NCI-H69 (cell line): ENCODE measurements at regions not wholly inside any gene's neighbourhood (a gene's known extent, or its start where the extent isn't known, plus 50 kb on each side); places are given as distances from the start of the nearest gene placed in this dataset.
"Not testable (repeated sequence)": the region's sequence is repeated elsewhere in the genome, so short reads cannot be mapped to it uniquely, and the experiment has no call there.

Source experiments
- DNase-seq: peaks from one replicate; lab custom pipeline; 2025; lab: John Stamatoyannopoulos, UW

DNA sequence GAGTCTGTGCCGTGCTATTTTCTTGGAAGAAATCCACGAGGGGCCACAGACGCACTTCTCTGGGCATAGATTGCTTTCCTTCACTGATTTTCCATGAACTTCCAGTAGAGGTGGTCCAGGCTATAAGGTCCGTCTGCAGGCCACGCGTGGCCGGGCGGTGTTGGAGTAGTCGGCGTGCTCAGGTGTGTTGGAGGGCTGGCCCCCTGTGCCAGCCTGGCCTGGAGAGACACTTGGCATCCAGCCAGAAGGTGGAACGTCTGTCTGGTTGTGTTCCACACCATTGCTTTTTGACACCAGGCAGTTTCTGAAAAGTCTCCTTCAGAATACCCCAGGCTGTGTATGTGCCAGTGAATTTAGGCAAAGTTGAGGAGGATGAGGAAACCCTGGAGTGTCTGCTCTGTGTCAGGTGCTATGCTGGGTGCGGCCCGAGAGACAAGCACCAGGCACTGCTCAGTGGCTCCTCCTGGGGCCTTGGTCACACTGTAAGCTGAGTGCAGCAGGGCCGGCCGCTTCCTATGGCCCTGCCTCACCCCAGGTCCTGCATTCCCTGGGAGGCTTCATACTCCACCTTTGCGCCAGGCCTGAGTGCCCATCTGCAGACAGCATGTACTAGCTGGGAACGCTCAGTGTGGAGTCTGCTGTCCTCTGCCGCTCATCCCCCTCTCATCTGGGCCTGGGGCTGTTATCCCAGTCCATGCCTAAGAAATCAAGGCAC, 52.1 kb upstream of the TAMM41 start:
- peak; percentile 26 for DNase-seq

DNA sequence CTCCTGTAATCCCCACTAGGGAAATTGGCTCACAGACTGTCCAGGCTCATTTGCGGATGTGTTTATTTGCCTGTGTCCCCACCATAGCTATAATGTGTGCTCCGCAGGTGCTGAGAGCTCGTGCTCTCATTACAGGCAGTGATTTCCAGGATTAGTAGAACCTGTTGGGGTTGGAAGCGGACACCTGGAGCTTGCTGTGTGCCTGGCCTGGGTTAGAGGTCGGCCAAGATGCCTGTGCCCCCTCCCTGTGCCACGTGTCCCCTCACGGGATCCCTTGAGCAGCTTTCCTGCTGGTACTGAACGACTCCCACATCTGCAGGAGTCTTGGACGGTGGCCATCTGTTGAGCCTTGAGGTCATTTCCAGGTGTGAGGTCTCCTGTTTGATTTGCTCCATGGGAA, 52.7 kb upstream of the TAMM41 start:
- peak; percentile 45 for DNase-seq

DNA sequence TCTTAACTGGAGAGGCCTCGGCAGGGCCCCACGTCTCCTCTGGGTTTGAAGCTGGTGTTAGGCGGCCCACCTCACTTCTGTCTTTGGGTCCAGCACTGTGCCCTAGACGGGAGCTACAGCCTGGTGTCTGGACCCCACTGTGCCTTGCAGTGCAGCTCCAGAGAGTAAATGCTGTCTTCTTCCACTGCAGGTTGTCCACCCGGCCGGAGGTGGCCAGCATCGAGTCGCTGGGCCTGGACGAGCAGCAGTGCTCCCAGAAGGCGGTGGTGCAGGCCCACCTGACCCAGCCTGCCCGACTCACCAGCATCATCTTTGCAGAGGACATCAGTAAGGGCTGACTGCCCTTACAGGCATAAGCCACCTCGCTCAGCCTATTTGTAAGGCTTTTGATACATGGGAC, 53.1 kb upstream of the TAMM41 start:
- no peak for DNase-seq

DNA sequence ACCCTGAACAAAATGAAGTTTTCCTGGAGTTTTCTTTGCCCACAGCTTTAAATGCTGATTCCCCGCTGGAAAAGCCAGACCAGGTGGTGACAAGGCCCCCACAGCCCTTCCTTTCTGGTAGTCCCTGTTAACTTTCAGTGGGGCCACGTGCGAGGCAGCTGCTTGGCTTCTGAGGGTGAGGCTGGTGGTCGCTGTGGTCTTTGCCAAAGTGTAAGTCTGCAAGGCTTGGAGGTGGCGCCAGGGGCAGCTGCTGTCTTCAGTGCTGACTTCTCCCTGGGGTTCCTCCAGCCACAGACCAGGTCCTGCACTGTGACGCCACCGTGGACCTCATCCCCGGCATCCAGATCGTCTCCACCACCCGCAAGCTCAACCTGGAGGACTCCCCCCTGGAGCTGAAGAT, 54.1 kb upstream of the TAMM41 start:
- DNase-seq, result no peak

DNA sequence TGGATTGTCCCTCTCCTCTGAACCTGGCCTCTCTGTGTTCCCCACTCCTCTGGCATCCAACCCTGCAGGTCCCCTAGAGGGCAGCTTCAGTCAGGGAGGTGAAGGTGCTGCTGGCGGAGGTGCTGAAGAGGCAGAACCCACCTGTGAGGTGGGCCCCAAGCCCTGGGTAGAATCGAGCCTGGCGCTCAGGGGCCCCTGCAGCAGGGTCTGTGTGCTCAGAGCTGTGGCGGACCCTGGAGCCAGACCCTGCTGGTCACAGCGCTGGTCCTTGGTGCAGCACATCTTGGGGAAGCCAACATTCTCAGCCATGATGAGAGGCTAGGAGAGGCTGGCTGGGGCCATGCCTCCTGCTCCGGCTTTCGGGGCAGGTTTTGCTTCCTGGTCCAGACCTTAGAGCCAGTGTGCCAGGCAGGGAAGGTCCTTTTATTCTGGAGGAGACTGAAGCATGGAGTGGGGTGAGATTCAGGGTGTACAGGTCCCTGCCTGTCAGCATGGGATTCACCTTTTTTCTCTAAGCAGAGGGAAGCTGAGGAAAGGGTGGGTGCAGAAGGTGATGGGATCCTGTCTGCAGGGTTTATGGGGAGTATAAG, 54.7 kb upstream of the TAMM41 start:
- no peak for DNase-seq

DNA sequence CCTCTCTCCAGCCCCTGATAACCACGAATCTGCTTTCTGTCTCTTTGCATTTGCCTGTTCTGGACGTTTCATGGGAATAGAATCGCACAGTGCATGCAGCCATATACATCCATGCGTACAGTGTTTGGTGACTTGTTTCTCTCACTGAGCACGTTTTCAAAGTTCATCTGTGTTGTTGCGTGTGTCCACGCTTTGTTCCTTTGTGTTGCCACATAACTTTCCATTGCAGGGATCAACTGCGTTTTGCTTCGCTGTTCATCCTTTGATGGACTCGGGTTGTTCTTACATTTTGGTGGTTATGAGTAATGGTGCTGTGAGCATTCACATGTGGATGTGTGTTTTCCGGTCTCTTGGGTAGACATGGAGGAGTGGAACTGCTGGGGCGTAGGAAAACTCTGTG, 56.4 kb upstream of the TAMM41 start:
- no peak for DNase-seq

DNA sequence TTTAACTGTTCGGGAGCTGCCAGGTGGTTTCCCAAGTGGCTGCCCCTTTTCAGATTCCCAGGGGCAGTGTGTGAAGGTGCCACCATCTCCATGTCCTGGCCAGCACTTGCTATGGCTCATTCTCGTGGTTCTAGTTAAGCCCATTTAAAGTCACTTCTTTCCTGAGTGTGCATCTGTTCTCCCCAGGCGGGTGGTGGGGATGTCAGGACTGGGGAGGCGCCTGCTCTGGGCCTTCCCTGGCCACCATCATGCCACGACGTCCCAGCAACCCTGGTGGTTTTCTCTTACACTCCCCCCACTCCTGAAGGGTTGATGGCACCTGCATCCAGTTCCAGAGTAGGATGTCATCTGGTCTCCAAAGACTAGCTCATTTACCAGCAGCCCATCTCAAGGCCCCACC, 56.8 kb upstream of the TAMM41 start:
- no peak for DNase-seq

DNA sequence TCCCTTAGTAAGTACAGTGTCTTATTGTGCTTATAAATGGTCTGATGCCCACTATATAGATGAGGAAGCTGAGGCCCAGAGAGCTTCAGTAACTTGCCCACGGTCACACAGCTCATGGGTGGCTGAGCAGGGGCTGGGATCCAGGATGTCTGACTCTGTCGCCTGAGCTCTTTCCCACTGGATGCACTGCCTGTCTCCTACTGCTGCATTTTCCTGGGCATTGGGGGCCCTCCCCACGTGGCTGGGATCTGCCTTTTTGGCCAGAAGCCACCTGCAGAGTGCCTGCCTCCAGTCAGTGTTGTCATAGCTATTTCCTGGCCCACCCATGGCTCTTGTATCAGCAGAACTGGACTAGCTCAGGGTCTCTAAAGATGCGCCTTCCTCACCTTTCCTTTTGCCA, 57.5 kb upstream of the TAMM41 start:
- DNase-seq, result peak; percentile 23

DNA sequence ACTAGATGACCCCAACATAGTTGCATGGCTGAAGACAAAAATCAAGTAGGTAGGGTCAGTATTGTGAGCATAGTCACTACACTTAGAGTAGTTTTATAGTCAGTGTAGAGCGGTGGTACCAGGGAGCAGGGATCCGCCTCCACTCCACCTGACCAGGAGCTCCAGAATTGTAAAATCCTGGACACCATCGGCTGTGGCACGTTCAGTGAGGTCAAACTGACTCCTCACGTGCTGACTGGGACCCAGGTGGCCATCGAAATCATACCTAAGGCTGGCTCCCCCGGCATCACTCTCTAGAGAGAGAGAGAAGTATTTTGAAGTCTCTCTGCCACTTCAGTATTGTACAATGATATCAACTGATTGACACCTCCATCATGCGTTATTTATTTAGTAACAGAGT, 59.7 kb upstream of the TAMM41 start:
- no peak for DNase-seq

DNA sequence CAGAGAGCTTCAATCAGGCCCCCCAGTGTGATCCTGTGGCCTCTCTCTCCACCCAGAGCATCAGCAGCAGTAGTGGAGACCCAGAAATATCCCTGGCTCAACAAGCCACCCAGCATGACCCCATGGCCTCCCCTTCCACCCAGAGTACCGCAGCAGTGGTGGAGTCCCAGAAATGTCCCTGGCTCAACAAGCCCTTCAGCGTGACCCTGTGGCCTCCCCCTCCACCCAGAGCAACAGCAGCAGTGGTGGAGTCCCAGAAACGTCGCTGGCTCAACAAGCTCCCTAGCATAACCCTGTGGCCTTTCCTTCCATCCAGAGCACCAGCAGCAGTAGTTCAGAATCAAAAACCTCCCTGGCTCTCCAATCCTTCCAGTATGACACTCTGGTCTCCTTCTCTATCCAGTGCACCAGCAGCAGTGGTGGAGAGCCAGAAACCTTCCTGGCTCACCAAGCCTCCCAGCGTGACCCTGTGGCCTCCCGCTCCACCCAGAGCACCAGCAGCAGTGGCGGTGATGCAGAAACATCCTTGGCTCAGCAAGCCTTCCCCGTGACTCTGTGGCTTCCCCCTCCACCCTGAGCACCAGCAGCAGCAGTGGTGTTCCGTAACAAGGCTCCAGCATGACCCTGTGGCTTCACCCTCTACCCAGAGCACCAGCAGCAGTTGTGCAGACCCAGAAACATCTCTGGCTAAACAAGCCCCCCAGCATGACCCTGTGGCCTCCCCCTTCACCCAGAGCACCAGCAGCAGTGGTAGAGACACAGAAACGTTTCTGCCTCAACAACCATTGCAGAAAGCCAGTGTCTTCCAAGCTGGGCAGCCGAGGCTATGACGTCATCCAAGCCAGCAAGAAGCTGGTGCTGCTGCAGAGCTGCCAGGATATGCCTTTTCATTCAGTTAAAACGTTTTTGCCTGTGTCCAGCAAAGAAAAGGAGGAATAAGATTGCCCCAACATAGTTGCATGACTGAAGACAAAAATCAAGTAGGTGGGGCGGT, 61.3 kb upstream of the TAMM41 start:
- no peak for DNase-seq

DNA sequence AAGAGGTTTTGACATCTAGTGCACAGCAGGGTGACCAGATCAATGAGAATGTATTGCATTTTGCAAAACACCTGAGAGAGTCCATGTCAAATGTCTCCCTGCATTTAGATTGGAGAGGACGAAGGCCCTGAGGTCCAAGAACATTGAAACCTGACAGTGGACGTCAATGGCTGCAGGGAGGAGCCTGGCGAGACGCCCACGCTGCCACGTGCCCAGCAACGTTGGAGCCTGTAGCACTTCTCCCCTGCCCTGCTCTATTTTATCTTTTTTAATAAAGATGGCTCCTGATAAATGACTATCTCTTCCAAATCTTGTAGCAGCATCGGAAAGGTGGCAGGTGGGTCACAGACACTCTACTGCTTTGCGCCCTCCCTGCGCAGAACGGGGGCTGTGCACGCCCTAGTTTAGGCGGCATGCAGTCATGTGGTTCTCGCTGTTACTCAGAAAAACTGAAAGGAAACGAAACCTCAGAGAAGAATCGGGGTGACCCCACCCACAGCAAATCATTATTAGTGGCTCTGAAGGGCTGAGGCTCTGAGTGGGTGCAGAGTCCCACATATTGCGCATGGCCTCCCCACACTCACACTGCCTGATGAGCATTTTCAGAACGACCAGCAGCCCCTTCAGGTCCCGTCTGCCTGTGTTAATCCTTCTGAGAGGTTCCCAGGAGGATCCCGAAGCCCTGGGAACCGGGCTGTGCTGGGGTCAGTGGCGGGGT, 62.5 kb upstream of the TAMM41 start:
- no peak for DNase-seq

DNA sequence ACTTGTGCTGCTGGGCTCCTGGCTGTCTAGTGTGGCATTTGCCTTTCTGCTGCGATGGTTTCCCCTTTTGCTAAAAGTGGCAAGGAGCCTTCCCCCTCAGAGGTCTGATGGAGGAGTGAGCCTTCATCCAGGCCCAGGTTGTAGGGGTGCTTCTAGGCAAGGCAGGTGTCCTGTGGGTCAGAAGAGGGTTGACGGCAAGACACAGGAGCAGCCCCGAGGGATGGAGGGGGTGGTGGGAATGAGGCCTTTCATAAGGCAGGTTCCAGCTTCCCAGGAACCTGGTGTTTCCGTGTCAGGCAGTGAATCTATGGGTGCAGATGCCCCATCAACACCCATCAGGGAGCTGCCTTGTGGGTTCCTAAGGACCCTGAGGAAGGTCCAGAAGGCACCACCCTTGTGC, 63.0 kb upstream of the TAMM41 start:
- DNase-seq, result no peak

DNA sequence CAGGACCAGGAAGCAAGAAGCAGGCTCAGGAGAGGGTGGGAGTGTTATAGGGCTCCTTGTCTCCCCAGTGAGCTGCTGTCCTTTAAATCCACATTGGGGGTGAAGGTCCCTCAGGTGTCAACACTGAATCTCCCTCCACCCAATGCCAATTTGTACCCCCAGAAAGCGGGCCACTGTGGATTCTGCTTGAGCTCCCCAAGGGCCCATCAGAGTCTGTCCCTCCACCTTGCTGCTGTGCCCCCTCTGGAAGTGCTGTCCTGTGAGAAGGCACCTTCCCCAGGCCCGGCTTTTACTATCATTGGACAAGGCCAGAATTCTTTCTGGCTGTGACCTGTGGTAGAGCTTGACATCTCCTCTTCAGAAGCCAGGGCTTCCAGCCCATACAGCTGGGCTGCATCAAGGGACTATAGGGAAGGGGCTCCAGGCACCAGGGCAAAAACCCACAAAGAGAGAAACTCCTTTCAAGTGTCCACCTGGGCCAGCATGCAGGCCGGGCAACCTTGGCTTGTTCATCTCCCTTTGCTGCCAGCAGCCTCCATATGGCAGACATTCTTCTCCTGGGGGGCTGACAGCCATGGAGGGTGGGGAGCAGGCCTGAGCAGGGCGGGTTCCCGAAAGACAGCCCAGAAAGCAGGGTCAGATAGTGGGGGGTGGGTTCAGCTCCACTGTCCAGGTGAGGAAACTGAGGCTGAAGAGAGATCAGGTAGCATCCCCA, 63.7 kb upstream of the TAMM41 start:
- DNase-seq, result not testable (repeated sequence)

DNA sequence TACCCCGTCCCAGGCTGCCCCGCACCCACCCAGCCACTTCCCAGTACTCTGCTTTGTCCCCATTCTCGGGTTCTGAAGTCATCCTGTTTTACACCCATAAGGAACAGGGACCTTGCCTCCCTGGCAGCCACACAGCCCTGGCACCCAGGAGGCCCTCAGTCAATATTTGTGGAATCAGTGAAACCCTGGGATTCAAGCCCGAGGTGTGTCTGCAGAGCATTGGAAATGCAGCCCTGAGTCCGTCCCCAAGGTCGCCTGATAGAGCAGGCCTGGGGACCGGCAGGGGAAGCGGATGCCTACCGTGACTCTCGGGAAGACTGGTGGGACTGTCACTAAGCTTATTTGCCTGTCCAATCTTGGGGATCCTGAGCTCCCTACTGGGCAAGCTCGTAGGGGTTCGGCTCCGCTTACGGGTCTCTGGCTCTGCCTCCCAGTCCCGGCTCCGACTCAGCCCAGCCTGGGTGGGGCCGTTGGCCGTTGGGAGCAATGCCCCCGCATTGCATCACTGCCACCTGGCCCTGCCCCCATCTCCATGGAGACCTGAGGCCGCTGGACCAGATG, 64.4 kb upstream of the TAMM41 start:
- no peak for DNase-seq

DNA sequence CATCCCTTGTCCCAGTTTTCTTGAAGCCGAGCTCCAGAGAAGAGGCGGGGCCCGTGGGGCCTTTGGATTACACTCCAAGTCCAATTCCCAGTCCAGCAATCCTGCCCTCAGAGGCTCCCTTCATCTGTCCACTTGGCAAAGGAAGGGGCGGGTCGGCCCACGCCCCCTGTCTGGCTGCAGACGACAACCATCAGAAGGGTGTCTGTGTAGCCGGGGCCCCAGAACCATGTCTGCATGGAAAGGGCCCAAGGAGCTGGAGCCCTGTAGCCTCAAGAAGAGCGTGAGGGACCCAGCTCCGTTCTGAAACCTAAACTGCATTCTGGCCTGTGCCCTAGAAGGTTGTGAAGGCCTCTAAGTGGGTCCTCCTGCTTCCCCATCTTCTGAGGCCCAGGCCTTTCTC, 65.2 kb upstream of the TAMM41 start:
- DNase-seq, result not testable (repeated sequence)

DNA sequence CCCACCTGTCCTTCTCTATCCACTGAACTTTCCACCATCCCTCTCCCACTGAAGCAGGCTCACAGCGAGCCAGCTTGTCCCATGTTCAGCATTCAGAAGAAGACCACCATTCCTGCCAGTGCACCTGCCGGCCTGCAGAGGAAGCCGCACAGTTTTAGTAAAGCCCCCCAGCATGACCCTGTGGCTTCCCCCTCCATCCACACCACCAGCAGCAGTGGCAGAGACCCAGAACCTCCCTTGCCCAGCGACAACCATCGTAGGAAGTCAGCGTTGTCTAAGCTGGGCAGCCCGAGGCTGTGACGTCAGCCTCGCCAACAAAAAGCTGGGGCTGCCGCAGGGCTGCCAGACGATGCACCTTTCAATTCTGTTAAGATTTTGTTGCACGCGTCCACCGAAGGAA, 66.6 kb upstream of the TAMM41 start:
- no peak for DNase-seq

DNA sequence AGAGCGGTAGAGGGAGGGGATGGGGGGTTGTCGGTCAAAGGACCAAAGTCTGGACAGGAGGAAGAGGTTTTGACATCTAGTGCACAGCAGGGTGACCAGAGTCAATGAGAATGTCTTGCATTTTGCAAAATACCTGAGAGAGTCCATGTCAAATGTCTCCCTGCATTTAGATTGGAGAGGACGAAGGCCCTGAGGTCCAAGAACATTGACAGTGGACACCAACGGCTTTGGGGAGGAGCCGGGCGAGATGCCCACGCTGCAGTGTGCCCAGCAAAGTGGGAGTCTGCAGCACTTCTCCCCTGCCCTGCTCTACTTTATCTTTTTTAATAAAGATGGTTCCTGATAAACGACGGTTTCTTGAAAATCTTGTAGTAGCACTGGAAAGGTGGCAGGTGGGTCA, 67.4 kb upstream of the TAMM41 start:
- DNase-seq, result no peak

DNA sequence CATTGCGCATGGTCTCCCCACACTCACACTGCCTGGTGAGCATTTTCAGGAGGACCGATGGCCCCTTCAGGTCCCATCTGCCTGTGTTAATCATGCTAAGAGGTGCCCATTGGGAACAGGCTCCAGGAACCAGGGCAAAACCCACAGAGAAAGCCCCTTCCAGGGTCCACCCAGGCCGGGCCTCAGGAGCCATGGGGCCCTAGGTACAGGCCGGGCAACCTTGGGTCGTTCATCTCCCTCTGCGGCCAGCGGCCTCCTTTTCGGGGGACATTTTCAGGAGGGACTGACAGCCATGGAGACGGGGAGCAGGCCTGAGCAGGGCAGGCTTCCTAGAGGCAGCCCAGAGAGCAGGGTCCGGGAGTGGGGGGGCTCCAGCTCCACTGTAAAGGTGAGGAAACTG, 68.0 kb upstream of the TAMM41 start:
- DNase-seq, result no peak

DNA sequence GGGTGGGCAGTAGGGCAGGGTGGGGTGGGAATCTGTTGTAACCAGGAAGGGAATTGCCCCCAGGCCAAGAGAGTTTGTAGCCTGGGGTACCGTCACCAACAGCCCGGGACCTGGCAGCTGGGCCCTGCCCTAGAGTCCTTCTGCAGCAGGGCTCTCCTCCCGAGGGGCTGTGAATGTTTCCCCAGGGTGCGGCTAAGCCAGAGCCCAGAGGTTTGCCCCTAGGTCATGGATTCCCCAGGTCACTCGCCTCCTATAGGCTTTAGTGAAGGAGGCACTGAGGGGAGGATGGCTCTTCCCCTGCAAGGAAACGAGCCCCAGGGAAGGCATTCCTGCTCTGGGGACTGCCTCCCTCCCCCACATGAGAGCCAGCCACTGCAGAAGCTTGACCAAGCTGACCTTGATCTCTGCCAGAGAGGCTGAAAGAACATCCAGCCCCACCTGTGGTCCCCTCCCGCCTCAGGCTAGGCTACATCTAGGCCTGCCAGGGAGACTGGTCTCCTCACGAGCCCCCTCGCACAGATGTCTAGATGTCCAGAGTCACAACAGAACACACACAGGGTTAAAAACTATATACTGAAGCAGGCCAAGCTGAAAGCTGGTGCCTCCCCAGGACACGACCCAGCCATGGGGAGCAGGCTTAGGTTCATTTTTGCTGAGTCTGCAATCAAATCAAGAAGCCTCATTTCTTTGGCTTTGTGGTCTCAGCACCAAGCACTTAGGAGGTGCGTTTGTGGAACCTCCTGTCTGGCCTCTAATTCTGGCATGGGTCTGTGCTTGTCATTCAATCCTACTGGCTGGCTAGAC, 69.1 kb upstream of the TAMM41 start:
- no peak for DNase-seq

DNA sequence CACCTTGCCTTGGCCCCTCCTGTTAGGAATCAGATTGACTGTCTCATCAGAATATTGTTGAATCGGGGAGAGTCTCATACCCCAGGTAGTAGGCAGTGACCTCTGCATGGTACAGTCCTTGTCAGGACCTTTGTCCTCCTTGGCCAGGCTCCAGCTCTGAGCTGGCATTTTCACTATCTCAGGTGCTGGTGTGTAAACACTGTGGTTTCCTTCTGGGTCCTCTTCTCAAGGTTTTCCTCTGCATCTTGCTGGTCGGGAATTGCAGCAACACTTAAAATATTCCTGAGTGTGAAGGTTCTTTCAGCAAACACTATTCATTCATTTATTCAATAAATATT, 69.7 kb upstream of the TAMM41 start:
- DNase-seq, result not testable (repeated sequence)

DNA sequence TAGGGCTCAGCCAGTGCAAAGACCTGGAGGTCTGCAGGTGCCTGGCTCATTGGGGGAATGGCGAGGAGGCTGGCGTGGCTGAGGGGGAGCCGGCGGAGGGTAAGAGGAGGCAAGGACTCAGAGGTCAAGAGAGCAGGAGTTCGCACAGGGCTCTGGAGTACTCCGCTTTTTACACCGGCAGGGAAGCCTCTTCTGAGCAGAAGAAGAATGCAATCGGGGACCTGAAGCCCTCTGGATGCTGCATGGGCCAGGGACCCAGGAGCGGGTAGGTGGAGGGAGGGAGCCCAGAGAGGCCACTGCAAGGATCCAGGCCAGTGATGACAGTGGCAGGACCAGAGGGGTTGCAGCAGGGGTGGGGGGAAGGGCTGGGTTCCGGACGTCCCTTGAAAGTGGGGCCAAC, 70.4 kb upstream of the TAMM41 start:
- DNase-seq, result no peak
